ENCODE measurements at regions not wholly inside any gene's neighbourhood (a gene's known extent, or its start where the extent isn't known, plus 50 kb on each side); places are given as distances from the start of the nearest gene placed in this dataset.
A peak's percentile ranks its signal among the peaks of the same experiment; 100 is the strongest.

GRCh38 chr5:15026011-15026893, 154.7 kb upstream of the ANKH start:
- DNase-seq, result no peak
- no peak overlapping the region for H3K4me3 ChIP-seq (ENCODE audit: low read depth, low read length)
- peaks cover 8% of the 10 kb centered on the region for H3K27me3 ChIP-seq (replicated peaks)
- H3K27ac ChIP-seq, result no peak overlapping the region
- in situ Hi-C loops (cut with HindIII; ENCODE audit: low pct_ligation_motif_present, low sequenced_read_pairs), result no loop called here
- TF ChIP-seq CTCF (IDR thresholded peaks at IDR 0.05; ENCODE audit: low read depth, low read length, missing control alignments), result no peak
- no peaks in the 10 kb centered on the region for H3K36me3 ChIP-seq (replicated peaks)

DNA sequence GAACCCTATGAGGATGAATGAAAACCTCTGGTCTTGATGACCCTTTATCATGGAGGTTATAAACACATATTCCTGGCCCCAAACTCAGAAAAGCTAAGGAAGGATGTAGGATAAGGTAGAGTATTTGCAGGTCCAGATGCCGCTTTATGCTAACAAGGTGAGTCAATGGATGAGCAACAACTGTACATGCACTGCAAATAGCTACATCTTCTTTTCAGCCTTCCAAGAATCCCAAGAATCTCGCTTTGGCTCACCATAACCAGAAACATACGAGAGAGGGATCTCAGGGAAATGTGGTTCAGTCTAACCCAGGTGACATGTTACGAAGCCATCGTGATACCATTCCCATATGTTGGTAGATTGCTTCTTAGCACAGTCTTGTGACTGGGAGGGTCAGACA, 152.3 kb upstream of the ANKH start:
- no peaks in the 10 kb centered on the region for H3K36me3 ChIP-seq (replicated peaks)
- H3K27ac ChIP-seq, result no peak overlapping the region
- H3K27me3 ChIP-seq (replicated peaks), result peaks cover 3% of the 10 kb centered on the region
- no peak for DNase-seq
- no peak overlapping the region for H3K4me3 ChIP-seq (ENCODE audit: low read depth, low read length)
- in situ Hi-C loops (cut with HindIII; ENCODE audit: low pct_ligation_motif_present, low sequenced_read_pairs), result loop anchor here (25.0 kb wide), 1 partner anchor 287 kb away; no protein-coding TSS in a partner anchor
- TF ChIP-seq CTCF (IDR thresholded peaks at IDR 0.05; ENCODE audit: low read depth, low read length, missing control alignments), result no peak

DNA sequence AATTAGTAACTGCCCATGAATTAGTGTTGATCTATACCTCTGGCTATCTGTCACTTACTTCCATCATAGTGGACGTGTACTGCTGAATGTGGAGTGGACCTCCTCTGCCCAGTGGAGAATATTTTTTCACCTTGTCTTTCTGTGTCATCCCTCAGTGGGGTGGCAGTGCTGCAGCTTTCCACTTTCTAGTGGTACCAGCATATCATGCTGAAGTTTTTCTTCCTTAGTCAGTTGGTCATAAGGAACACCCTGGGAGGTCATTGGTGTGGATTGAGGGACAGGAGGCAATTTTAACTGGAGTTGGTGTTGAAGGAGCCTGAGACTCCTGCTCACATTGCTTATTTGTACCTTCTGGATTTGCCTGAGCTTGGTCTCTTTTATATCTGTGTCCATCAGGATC, 151.7 kb upstream of the ANKH start:
- no peak for TF ChIP-seq CTCF (IDR thresholded peaks at IDR 0.05; ENCODE audit: low read depth, low read length, missing control alignments)
- DNase-seq, result no peak
- Histone ChIP-seq H3K27me3 (replicated peaks) (peaks cover 3% of the 10 kb centered on the region), H3K4me3 (ENCODE audit: low read depth, low read length) (no peak overlapping the region), H3K36me3 (replicated peaks) (no peaks in the 10 kb centered on the region), H3K27ac (no peak overlapping the region)
- in situ Hi-C loops (cut with HindIII; ENCODE audit: low pct_ligation_motif_present, low sequenced_read_pairs), result loop anchor here (25.0 kb wide), 1 partner anchor 286 kb away; no protein-coding TSS in a partner anchor

GRCh38 chr5:15021266-15022046, 149.9 kb upstream of the ANKH start:
- Histone ChIP-seq H3K27ac (peak overlapping the region; percentile 78), H3K4me3 (ENCODE audit: low read depth, low read length) (no peak overlapping the region), H3K27me3 (replicated peaks) (no peaks in the 10 kb centered on the region), H3K36me3 (replicated peaks) (no peaks in the 10 kb centered on the region)
- in situ Hi-C loops (cut with HindIII; ENCODE audit: low pct_ligation_motif_present, low sequenced_read_pairs), result loop anchor here (25.0 kb wide), 1 partner anchor 284 kb away; no protein-coding TSS in a partner anchor
- peak; percentile 69 for DNase-seq
- no peak for TF ChIP-seq CTCF (IDR thresholded peaks at IDR 0.05; ENCODE audit: low read depth, low read length, missing control alignments)

GRCh38 chr5:15020736-15021135, 149.2 kb upstream of the ANKH start:
- Histone ChIP-seq H3K4me3 (ENCODE audit: low read depth, low read length) (no peak overlapping the region), H3K27ac (peak overlapping the region; percentile 78), H3K27me3 (replicated peaks) (no peaks in the 10 kb centered on the region), H3K36me3 (replicated peaks) (no peaks in the 10 kb centered on the region)
- TF ChIP-seq CTCF (IDR thresholded peaks at IDR 0.05; ENCODE audit: low read depth, low read length, missing control alignments), result no peak
- in situ Hi-C loops (cut with HindIII; ENCODE audit: low pct_ligation_motif_present, low sequenced_read_pairs), result loop anchor here (25.0 kb wide), 1 partner anchor 283 kb away; no protein-coding TSS in a partner anchor
- DNase-seq, result no peak

All from brain microvascular endothelial cell (primary cell).